Right renal cortex interstitium (tissue), 3 donors: ENCODE measurements at regions not wholly inside any gene's neighbourhood (a gene's known extent, or its start where the extent isn't known, plus 50 kb on each side); places are given as distances from the start of the nearest gene placed in this dataset.
A peak's percentile ranks its signal among the peaks of the same experiment; 100 is the strongest.

Experiments
- DNase-seq, 3 donors: peaks; one replicate each; pipeline ENCODE4 v3.0.0-alpha.2; 2013; ENCODE audit warnings: low read depth in 3 of 3, low spot score in 2 of 3

- DNase-seq, result no peak
Observed at GRCh38 chr2:238576674-238577073, 149.9 kb downstream of the ASB1 start.

- no peak for DNase-seq
Observed at GRCh38 chr2:238578256-238578655, 151.5 kb downstream of the ASB1 start.

- DNase-seq, result no peak
Observed at GRCh38 chr2:238580486-238580885, 153.8 kb downstream of the ASB1 start.

GRCh38 chr2:238581126-238581525, 154.4 kb downstream of the ASB1 start:
- DNase-seq, result no peak

GRCh38 chr2:238582159-238582558, 155.4 kb downstream of the ASB1 start:
- DNase-seq, result no peak

GRCh38 chr2:238584617-238585016, 157.9 kb downstream of the ASB1 start:
- DNase-seq, result no peak

- DNase-seq, result no peak
Observed at GRCh38 chr2:238585836-238586821, 159.4 kb downstream of the ASB1 start.

- no peak for DNase-seq
Observed at GRCh38 chr2:238586931-238587775, 160.4 kb downstream of the ASB1 start.

- no peak for DNase-seq
Observed at GRCh38 chr2:238587776-238588660, 161.3 kb downstream of the ASB1 start.

- DNase-seq, result no peak
Observed at GRCh38 chr2:238589591-238590460, 163.1 kb downstream of the ASB1 start.

GRCh38 chr2:238591732-238592131, 165.0 kb downstream of the ASB1 start:
- DNase-seq, result no peak

- no peak for DNase-seq
Observed at GRCh38 chr2:238593236-238593635, 166.5 kb downstream of the ASB1 start.

- DNase-seq, result no peak
Observed at GRCh38 chr2:238593678-238594077, 167.0 kb downstream of the ASB1 start.

- DNase-seq, result no peak
Observed at GRCh38 chr2:238594796-238595749, 168.3 kb downstream of the ASB1 start.

- DNase-seq, result no peak
Observed at GRCh38 chr2:238595750-238596570, 169.2 kb downstream of the ASB1 start.

- peak; percentile 23 to 47 (median 36) for DNase-seq
Observed at GRCh38 chr2:238596571-238597551, 170.1 kb downstream of the ASB1 start.
